ENCODE measurements at regions not wholly inside any gene's neighbourhood (a gene's known extent, or its start where the extent isn't known, plus 50 kb on each side); places are given as distances from the start of the nearest gene placed in this dataset.
"Not testable (repeated sequence)": the region's sequence is repeated elsewhere in the genome, so short reads cannot be mapped to it uniquely, and the experiment has no call there.

DNA sequence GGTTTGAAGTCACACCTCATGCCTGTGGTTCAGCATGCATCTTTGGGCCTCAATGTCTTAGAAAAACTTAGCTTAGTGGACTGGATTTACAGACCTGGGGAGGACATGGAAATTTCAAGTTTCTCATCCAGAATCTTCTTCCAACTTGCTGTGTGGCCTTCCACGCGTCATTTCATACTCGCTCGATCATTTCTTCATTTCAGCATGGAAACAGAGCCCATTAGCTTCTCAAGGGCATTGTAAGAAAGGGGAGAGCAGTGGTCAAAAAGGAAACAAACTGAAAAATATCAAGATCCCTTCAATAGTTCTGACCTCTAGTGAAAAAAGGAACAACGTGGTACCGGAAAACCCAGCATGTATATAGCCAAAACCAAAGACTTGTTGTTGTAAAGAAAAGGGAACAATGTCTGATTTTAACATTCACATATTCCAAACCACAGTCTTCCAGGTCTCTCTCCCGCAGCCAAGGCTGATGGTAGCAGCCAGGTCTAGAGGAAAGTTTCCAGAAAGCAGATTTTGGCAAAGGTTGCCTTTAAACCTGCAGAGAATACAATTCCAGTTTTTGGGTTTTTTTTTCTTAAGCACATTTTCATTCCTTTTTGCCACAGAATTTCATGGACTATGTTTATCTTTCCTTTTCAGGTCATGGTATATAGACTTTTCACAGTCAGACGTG, 97.0 kb upstream of the CDC42BPA start:
- DNase-seq (ENCODE audit: low read depth): no peak

DNA sequence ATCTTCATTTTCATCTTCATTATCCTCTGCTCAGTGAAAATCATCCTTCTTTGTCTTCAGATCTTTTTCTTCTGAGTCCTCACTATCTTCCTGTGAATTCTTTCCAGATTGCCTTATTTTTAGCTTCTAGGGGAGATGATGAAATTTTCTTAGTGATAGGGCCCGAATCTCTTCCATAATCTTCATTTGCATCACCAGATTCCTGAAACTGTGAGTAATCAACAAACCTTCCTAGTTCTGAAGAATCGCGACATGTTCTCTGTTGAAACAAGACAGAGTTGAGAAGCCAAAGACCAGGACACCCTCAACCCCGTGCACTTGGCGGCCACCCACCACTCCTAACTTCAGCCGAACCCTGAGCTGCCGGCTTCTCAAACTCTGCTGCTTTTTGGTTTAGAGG, 92.8 kb upstream of the CDC42BPA start:
- DNase-seq (ENCODE audit: low read depth): no peak

DNA sequence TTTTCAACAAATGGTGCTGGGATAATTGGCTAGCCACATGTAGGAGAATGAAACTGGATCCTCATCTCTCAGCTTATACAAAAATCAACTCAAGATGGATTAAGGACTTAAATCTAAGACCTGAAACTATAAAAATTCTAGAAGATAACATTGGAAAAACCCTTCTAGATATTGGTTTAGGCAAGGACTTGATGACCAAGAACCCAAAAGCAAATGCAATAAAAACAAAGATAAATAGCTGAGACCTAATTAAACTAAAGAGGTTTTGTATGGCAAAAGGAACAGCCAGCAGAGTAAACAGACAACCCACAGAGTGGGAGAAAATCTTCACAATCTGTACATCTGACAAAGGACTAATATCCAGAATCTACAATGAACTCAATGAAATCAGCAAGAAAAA, 88.0 kb upstream of the CDC42BPA start:
- DNase-seq (ENCODE audit: low read depth): not testable (repeated sequence)

DNA sequence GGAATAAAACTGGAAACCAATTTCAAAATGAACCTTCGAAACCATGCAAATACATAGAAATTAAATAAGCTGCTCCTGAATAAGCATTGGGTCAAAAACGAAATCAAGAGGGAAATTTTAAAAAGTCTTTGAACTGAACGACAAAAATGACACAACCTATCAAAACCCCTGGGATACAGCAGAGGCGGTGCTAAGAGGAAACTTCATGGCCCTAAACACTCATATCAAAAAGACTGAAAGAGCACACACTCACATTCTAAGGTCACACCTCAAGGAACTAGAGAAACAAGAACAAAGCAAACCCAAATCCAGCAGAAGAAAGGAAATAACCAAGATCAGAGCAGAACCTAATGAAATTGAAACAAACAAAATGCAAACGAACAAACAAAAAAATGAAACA, 85.2 kb upstream of the CDC42BPA start:
- DNase-seq (ENCODE audit: low read depth): no peak

DNA sequence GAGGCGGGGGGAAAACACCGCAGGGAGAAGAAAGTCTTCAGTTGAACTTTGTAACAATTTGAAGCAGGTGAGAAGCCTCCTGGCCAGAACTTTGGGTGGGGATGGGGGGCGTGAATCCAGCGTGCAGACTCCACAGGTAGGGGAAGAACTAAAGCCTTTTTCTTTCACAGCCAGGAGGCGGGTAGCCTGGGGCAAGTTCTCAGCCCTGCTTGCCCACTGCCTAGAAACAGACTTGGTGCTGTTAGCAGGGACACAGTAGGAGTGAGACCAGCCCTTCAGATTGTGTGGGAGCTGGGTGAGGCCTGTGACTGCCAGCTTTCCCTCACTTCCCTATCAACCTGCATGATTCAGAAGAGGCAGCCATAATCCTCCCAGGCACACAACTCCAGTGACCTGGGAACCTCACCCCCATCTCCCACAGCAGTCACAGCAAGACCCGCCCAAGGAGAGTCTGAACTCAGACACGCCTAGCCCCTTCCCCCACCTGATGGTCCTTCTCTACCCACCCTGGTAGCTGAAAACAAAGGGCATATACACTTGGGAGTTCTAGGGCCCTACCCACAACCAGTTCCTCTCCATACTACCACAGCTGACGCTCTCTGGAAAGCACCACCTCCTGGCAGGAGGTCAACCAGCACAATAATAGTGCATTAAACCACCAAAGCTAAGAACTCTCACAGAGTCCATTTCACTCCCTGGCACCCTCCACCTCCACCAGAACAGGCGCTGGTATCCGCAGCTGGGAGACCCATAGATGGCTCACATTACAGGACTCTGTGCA, 83.5 kb upstream of the CDC42BPA start:
- DNase-seq (ENCODE audit: low read depth): no peak

DNA sequence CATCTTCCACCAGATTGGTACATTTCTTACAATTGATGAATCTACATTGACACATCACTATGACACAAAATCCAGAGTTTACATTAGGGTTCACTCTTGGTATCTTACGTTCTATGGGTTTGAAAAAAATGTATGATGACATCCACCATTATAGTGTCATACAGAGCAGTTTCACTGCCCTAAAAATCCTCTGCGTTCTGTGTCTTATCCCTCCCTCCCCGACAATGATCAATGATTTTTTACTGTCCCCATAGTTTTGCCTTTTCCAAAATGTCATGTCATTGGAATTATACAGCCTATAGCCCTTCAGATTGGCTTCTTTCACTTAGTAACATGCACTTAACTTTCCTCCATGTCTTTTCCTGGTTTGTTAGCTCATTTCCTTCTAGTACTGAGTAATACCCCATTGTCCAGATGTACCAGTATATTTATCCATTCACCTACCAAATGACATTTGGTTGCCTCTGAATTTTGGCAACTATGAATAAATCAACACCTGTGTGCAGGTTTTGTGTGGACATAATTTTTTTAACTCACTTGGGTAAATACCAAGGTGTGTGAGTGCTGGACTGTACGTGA, 80.9 kb upstream of the CDC42BPA start:
- no peak for DNase-seq (ENCODE audit: low read depth)

DNA sequence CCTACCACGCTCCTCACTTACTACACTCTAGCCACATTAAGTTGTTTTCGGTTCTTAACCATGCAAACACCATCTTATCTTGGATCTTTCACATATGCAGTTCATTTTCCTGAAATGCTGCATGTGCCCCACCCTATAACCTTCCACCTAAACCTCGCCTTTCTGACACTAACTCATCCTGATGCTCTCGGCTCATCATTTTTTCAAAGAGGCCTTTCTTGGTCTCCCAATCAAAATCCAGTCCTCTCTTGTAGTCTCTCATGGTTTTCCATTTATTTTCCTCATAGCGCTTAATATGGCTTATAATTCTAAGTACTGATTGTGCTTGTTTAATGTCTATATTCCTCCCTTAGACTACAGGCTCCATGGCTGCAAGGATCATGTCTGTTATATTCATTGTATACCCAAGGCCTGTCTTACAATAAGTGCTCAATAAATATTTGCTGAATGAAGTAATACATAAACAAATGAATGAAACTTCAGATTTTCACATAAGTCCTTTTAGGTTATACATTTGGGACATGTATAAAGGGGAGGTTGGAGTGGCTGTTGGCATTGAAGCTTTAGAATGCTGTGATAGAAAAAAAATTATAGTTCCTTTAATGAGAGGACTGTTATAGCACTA, 79.2 kb upstream of the CDC42BPA start:
- DNase-seq (ENCODE audit: low read depth): no peak

DNA sequence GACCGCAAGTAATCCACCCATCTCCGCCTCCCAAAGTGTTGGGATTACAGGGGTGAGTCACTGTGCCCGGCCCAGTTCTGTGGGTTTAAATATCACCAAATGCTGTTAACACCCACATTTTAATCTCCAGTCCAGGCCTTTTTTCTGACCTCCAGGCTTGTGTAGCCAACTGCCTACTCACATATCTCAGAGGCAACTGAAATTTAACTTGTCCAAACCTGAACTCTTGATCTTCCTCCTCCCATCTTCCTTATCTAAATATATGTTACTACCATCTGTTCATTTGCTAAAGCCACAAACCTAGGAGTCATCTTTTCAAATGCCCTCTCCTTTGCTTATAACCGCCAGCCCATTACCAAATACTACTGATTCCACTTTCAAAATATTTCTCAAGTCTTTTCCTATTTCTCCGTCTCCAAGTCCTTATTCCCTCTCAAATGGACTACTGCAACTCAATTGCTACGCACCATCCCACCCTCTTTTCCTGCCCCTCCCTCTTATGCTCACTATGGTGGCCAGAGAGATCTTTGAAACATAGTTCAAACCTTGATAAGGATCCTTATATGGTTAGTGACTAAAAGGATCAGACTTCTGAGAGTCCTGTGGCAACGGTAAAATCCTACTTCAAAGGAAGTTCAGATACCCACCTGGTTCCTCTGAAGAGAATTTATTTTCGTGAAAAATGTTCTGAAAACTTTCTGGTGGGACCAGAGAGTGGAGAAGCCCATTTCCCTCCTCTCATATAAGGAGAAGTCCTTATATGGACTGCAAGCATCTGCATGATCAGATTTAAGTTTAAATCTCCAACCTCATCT, 78.5 kb upstream of the CDC42BPA start:
- no peak for DNase-seq (ENCODE audit: low read depth)

DNA sequence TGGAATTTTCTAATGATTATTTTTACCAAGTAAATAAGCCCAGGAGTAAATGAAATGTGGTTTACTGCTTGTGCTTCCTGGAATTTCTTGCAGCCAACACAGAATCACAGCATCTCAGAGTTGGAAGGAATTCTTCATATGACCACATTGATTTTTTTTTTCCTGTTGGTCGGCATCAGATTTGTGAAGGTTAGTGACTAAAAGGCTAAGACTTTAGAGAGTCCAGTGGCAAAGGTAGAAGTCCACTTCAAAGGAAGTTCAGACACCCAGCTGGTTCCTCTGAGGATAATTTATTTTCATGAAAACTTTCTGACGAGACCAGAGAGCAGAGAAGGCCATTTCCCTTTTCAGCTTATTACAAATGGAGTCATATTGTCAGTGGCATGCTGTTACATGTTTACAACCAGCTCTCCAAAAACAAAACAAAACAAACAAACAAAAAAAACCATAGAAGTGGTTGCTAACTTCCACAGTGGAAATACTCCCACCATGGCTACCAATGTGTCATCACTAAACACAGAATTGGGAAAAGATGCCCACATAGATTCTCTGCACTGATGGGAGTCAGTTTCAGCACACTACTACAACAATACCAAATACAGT, 77.2 kb upstream of the CDC42BPA start:
- DNase-seq (ENCODE audit: low read depth): no peak

DNA sequence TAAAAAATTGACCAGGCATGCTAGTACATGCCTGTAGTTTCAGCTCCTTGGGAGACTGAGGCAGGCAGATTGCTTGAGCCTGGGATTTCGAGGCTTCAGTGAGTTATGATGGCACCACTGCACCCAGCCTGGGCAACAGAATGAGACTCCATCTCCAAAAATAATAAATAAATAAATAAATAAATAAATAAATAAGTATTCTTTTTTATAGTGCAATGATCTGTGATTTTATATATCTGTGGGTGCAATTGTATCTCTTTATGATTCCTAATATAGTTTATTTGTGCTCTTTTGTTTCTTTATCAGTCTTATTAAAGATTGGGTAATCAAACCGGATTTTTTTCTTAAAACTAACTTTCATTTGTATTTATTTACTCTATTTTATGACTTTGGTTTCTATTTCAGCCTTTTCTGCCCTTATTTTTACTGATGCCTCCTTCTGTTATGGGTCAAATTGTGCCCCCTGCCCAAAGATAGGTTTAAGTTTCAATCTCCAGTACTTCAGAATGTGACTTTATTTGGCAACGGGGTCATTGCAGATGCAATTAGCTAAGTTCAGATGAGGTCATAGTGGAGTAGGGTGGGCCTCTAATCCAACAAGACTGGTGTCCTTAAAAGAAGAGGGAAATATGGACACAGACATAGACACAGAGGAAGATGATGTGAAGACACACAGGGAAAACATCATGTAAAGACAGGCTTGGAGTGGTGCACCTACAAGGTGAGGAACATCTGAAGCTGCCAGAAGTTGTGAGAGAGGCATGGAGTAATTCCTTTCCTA, 74.9 kb upstream of the CDC42BPA start:
- no peak for DNase-seq (ENCODE audit: low read depth)

DNA sequence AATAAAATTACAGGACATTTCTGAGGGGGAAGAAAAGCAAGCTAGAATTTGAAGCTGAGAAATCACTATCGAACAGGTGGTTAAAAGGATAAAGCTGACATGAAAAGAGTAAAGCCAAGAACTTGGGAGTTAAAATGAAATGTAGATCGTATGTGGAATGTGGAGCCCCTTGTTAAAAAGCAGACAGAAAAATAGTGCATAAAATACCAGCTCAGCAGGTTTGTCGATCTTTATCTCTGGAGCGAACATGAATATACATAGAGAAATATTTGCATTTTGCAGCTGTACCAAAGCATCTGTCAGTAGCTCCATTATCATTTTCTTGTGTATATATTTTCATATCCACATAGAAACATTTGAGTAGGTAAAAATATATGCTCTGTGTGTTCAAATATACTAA, 73.6 kb upstream of the CDC42BPA start:
- no peak for DNase-seq (ENCODE audit: low read depth)

DNA sequence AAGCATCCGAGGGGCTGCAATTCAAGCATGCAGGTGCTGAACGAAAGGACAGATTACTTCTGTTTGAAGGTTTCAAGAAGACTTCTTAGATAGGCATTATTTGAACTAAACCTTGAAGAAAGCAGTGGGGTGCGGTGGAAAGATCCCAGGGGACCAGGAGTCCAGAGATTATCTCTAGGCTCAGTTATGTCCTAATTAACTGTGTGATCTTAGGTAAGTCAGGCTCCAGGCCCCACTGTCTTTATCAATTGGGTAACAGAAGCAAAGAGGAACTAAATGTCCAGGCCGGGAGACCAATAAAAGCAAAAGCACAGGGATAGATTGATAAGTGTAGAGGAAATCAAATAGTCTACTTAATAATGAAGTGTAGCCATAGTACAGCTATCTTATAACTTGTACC, 72.9 kb upstream of the CDC42BPA start:
- DNase-seq (ENCODE audit: low read depth): no peak

DNA sequence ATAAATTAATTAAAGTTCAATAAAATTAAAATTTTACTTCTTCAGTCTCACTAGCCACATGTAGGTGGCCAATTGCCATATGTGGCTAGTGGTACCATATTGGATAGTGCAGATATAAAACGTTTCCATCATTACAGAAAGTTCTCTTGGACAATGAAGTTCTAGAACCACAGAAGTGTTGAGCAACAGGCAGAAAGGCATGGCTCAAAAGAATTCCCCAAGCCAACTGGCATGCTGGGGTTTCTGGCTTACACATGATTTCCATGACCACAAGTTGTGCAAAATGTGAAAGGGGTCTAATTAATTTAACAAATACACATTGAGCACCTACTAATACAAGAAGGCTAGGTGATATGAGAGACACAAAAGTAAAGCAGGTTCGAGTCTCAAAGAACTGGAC, 72.2 kb upstream of the CDC42BPA start:
- DNase-seq (ENCODE audit: low read depth): no peak

DNA sequence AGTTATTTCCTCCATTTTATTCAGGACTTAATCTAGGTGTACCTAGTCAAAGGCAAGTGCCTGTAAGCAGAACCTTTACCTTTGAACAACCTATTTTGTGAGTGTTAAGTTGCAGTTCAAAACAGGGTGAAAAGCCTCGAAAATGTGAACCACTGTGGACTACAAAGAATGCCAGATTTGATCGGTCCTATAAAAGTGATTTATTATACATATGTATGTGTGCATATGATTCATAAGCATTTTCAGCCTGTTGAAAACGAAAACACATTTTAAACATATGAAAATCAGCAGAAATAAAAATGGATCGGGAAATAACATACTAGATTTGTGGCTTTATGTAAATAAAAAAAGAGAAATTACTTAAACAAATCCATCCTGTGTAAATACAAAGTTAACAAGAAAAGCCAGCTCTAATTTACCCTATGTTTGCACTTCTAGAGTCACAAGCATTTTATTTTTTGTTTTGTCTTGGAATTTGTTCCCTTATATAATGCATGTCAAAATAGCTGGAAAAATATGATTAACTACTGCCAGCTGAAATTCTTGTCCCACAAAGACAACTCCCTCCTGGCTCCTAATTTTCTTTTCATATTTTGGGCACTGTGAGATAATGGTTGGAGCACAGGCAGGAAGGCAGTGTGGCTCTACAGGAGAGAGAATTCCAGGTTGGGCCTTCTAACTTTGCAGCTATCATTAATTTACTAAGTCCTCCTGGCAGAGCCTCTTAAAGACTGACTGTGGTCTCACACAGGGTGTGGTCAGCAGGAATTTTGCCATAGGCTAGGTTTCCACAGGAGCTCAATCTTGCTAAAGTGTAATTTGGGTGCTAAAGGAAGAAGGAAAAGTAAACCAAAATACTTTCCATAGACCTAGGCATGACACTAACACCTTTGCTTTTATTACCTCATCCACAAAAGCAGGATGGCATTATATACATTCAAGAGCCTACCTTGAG, 70.2 kb upstream of the CDC42BPA start:
- no peak for DNase-seq (ENCODE audit: low read depth)

DNA sequence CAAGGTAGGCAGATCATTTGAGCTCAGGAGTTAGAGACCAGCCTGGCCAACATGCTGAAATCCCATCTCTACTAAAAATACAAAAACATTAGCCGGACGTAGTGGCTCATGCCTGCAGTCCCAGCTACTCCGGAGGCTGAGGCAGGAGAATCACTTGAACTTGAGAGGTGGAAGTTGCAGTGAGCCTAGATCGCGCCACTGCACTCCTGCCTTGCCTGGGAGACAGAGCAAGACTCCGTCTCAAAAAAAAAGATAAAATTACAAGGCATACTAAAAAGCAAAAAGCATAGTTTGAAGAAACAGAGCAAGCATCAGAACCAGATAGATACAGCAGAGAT, 61.2 kb upstream of the CDC42BPA start:
- no peak for DNase-seq (ENCODE audit: low read depth)

DNA sequence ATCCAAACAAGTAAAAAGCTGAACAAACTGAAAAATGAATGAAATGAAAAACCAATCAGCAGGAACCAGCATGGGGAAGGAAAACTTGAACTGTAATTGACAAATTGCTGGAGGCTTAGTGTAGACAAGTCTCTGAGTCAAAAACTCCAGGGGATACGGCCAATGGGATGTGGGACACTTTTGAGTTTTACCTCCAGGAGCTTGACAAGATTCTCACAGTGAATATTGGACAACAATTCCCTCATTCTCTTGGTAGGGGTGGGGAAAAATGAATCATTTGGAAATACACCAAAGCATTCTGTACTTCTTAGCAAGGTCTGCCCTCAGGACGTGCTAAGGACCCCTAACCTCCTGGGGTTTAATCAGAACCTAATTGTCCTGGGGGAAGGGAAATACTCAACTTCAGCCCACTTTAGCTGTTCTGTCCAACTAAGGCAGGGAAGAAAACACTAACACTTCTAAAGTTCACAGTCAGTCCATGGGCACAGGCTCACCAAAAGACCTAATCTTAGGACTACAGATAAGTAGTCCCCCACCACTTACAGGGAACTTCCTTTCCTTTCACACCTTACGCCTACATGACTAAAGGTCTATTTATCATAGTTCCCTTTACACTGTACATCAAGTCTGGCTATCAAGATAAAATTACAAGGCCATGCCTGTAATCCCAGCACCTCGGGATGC, 60.7 kb upstream of the CDC42BPA start:
- no peak for DNase-seq (ENCODE audit: low read depth)

DNA sequence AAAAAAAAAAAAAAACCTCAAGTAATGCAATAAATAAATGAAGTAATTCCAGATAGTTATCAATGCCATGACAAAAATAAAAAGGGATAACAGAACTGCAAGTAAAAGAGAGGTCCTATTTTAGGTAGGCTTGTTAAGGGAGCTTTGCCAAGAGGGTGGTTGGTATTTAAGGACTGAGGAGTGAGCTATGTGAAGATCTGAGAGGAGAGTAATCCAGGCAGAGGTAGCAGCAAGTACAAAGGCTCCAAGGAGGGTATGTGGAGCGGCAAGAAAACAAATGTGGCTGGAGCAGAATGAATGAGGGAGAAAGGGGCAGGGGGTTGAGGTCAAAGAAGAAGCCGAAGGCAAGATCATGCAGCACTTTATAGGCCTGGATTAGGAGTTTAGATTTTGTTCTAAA, 59.9 kb upstream of the CDC42BPA start:
- no peak for DNase-seq (ENCODE audit: low read depth)

DNA sequence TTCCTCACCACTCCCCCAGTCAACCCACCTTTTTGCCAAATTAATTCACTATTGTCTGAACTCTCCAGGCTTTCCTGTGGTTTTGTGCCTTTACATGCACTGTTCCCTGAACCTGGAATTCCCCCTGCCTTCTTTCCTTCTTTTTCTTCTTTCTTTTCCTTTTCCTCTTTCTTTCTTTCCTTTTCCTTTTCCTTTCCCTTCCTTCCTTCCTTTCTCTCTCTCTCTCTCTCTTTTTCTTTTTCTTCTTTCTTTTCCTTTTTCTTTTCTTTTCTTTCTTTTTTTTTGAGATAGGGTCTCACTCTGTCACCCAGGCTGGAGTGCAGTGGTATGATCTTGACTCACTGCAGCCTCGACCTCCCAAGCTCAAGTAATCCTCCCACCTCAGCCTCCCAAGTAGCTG, 56.6 kb upstream of the CDC42BPA start:
- DNase-seq (ENCODE audit: low read depth): no peak

DNA sequence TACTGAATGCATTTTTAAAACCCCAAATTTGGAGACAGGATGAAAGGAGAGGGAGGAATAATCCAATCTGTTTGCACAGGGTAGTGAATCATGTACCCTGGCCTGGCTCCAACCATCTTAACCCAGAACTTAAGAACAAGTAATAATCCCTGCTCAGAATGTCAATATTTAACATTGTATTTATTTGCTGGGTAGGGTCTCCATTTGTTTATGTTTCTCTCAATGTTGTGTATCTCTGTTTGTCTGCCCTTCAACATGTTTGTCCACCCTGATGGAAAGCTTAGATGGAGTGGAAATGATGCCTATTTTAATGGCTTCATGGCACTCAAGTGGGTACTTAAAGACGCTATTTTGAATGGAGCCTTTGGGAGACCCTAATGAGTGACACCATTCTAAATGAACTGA, 54.4 kb upstream of the CDC42BPA start:
- DNase-seq (ENCODE audit: low read depth): no peak
